SK-N-DZ (cell line): ENCODE measurements at regions not wholly inside any gene's neighbourhood (a gene's known extent, or its start where the extent isn't known, plus 50 kb on each side); places are given as distances from the start of the nearest gene placed in this dataset.

Experiments
- DNase-seq: peaks from one replicate; pipeline ENCODE4 v3.0.0-alpha.2; 2015; ENCODE audit warnings: low spot score

DNA sequence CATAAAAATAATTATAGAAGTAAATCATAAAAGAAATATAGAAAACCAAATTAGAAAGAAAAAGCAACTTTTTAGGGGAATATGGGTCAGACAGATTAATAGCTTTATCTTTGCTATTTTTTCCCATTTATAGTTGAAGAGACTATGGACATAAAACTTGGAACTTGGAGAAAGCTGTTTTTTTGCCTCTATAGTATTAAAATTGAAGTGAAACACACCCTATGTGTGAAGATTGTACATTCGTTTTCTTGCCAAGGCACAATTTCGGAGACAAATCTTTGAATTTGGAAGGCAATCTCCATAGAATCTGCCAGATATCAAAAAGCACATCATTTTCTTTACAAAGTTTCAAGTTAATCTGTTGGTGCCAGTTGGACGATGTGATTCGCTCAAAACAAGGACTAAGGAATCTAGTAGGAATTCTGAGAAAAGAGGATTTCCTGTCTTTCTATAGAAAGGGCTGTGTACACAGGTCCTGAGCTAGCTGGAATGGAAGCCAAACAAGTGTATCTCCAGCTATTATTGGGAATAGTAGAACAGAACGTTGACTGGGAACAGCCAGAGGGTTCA is 156.3 kb downstream of the SLC7A11 start:
- DNase-seq, result no peak

DNA sequence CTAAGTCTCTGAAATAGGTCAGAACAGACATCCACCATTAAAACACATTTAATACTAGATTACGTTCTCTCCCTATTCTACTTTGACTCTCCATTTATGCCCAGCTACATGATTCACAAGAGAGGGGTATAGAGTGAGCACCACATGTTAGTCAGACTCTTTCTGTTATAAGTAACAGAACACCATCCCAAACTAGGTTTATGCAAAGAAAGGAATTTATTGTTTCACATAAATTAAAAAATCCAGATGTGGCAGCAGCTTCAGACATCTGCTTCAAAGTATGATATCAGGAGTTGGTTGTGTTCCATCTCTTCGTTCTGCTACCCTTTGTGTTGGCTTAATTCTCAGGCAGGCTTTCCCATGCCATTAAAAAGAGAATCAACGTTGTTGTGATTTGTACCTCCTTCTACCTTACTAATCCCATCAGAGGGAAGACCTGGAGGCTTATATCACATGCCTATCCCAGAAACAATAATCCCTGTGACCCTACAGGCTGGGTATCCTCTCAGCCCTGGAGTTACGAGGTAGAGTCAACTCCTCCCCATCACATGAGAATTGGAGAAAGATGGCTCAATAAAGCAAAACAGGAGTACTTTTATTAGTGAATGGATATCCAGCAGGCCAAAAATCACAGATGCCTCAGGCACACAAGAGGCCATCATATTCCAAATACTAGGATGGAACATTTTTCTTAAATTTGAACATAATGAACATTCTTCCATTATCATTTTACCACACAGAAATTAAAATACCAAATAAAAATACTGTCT is 163.2 kb downstream of the SLC7A11 start:
- no peak for DNase-seq

- no peak for DNase-seq
These were observed 163.9 kb downstream of the SLC7A11 start for GRCh38 chr4:138078253-138078652.

DNA sequence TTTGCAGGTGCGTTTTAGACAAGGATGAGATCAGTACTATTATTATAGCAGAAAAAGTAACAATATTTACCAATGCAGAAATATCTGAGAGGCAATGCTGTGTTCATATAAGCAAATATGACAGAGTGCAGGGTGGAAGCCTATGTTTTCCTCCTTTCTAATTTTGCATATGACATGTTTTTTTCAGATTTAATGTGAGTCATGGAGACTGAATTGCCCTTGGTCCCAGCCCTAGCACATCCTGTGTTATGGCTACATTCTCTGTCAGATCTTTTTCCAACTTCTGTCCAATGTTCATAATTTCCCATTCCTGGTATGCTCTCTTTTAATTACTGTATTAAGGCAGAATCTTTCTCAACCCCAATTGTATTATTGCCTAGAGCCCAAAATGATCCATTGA is 165.6 kb downstream of the SLC7A11 start:
- DNase-seq, result no peak

DNA sequence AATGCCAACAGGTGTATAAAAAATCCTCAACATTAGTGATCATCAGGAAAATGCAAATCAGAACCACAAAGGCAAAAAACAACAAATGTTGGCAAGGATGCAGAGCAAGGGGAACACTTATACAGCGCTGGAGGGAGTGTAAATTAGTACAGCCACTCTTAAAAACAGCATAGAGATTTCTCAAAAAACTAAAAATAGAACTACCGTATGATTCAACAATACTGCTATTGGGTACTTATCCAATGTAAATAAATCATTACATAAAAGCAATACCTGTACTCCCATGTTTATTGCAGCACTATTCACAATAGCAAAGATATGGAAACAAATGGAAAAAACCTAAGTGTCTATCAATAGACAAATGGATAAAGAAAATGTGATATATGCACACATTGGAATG is 171.3 kb downstream of the SLC7A11 start:
- no peak for DNase-seq

DNA sequence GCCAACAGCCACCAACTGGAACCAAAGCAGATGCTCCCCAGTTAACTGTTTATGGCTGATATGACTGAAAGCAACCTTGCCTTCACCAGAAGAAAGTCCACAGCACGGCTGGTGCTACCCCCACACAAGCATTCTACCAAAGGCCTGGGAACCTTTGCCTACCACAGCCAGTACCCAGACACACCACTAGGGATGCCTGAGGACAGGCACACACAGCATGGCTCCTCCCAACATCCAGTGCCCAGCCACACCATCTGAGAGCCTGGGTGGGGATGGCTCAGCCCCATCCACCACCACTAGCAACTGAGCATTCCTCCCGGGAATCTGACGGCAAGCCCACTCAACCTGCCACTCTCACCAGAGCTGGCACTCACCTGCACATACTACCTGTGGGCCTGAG is 178.6 kb downstream of the SLC7A11 start:
- no peak for DNase-seq

DNA sequence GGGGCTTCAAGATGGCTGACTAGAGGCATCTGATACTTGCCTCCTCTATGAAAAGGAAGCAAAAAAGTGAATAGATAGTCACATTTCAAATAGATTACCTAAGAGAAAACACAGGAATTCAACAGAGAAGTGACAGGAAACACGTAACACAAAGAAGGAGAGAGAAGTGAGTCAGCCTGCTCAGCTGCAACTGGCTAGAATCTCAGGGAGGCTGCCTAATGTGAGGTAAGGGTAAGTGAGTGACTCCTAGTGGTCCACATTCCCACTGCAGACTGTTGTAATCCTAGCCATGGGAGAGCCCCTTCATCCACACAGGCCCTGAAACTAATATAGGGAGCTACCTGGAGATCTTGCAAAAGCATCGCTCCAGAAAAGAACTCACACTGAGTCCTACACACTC is 179.2 kb downstream of the SLC7A11 start:
- no peak for DNase-seq

GRCh38 chr4:138056541-138056940 is 185.6 kb downstream of the SLC7A11 start:
- no peak for DNase-seq

GRCh38 chr4:138055890-138056289 is 186.3 kb downstream of the SLC7A11 start:
- DNase-seq, result no peak

DNA sequence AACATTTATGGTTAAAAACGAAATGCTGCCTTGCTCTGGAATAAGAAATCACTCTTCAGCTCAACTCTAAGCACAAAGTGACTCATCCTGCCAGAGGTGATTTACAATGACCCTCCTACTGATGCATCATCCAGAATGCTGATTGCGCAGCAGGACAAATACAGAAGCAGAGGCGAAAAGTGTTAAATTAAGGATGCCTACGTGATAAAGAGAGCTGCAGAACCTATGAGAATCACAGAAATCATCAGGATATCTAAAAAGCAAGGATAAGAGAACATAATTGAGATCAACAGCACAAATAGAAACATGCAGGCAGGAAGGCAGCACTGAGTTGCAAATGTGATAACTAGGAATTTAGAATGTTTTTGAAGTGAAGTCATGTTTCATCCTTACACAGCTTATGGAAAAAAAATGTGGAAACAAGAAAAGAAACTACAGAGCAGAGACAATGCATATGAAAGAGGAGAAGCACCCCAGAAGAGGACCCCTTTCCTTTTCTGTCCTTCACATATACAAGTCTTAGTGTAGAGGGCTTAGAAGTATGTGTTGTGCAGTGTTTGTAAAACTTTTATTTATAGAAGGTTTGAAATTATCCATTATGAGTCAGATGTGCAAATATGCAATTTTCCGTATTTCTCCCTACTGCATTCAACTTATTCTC is 188.4 kb downstream of the SLC7A11 start:
- no peak for DNase-seq

GRCh38 chr4:138052806-138053632 is 189.1 kb downstream of the SLC7A11 start:
- no peak for DNase-seq

DNA sequence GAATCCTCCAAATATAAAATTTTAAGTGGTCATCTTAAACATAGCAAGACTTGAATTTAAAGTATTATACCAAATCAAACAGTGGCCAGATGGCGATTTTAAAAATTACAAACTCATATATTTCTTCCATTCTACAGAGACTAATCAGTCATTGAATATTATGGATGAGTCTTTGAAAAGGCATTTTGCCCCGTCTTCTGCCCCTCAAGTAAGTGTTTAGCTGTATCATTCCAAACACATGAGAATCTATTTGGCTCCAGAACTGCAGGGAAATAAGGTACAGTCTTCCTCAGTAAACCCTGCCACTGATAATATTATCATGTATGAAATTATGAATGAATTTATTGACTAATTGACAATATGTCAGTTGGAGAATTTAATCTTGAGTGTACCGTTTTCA is 191.0 kb downstream of the SLC7A11 start:
- no peak for DNase-seq

GRCh38 chr4:138050601-138051000 is 191.5 kb downstream of the SLC7A11 start:
- no peak for DNase-seq

DNA sequence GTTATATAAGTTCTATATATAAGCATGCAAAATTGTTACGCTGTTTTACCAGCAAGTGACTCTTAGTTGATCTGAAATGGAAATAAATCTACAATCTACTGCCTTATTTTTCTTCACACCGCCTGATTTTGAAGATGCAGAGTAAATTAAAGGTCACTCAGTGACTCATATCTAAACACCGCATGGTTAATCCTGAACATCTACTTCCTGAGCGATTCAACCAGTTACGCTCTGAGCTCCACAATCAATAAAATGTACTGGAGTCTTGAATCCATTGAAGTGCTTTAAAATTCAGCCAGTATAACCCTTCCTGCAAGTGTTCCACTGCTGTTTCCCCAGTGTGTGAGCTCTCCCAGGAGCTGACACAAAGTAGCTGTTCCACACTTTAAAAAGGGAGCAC is 192.8 kb downstream of the SLC7A11 start:
- no peak for DNase-seq

DNA sequence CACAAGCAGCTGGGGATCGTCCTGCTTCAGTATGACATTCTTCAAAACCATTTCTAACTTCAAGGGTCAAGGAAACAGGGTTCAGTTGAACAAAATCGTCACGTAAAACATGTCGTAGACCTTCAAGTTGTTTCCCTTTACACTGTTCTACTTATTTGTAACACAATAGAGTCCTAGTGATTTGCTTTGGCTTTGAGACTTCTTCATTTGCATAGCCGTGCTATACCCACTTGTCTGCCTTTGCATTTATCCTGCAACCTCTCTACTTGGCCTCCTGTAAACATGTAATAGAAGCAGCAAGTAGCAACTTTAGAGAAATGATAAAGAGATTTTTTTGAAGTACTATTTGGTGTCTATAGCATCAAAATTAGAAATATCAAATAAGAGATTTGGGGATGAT is 194.9 kb downstream of the SLC7A11 start:
- DNase-seq, result no peak

- no peak for DNase-seq
These were observed 197.1 kb downstream of the SLC7A11 start for GRCh38 chr4:138045036-138045435.

- no peak for DNase-seq
These were observed 203.1 kb downstream of the SLC7A11 start for GRCh38 chr4:138039010-138039409.

- DNase-seq, result no peak
These were observed 204.5 kb downstream of the SLC7A11 start for GRCh38 chr4:138037696-138038095.

DNA sequence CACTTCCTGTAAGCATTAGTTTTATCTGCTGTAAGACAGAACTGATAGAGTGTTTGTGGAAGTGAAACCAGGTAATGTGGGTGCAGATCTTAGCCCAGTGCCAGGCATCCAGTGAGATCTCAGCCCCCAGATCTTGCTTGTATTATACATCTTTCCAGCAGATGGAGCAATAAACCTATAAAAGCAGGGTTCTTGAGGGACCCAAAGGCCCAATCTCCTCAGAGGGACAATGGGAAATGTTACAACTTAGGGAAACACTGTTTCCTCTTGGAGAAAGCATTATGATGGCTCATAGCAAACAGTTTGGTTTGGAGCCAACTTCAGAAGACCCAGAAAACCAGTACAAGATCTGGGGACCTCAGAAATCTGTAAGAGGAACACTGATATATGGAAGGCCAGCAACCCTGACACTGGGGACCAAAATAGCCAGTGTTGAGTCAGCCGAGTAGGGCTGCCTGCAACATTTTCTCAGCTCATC is 206.3 kb downstream of the SLC7A11 start:
- peak; percentile 9 for DNase-seq

DNA sequence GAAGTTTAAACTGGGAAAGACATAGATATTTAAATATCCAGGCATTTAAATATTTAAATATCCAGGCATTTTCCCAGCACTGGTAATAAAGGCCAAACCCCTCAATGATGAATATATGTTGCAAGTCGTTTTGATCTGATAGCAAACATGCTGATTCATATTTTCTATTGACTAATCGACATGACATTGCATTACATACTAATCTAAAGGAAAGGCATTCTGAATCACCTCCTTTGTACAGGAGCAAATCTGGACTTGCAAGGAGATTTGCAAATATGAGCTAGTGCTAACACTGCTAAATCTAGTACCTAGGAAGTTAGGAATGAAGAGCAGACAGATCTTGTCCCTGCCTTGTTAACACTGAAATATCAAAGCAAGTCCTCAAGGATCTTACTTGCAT is 207.3 kb downstream of the SLC7A11 start:
- no peak for DNase-seq

DNA sequence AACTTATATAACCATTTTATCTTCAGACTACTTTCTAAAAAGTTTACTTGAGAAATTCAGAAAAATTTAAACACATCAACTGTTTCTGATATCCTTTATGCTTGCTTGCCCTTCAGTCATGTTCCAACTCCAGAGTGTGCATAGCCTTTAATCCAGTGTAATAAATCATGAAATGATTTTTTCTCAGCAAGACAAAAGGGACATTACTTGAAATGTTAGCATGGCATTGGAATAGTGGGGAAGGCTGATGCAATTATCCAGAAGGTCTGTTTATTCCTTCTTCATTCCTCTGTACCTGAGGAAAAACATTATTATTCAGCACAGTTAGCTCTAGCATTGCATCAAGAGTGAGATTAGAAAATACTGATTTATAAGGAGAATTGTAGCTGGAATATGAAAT is 209.9 kb downstream of the SLC7A11 start:
- DNase-seq, result no peak

DNA sequence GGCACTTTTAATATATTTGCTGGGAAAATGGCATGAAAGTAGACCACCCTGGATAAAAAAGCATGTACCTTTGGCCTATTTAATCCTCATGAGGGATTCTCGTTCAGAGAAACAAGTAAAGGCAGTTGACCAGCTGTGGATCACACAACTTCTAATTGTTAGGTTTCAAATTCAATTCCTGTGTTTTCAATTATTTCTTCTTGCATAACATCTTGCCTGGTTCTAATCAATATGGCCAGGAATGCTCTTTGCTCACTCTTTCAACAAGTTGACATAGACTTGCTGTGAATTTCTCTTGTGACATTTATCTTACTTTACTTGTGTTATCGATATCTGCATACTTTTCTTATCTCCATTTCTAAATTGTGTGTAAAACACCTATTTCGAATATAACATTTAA is 211.8 kb downstream of the SLC7A11 start:
- DNase-seq, result no peak
